ENCODE measurements at regions not wholly inside any gene's neighbourhood (a gene's known extent, or its start where the extent isn't known, plus 50 kb on each side); places are given as distances from the start of the nearest gene placed in this dataset.

GRCh38 chrX:5638572-5638971 is 590.1 kb downstream of the NLGN4X start:
- Histone ChIP-seq H3K79me2 (replicated peaks; ENCODE audit: insufficient read depth) (no peaks in the 10 kb centered on the region), H3K4me2 (no peak overlapping the region), H3K4me1 (ENCODE audit: insufficient read depth) (no peaks in the 10 kb centered on the region), H3K36me3 (ENCODE audit: insufficient read depth) (no peaks in the 10 kb centered on the region), H3K4me3 (no peak overlapping the region), H4K20me1 (replicated peaks; ENCODE audit: insufficient read depth) (no peaks in the 10 kb centered on the region), H3K9me2 (ENCODE audit: insufficient read depth) (no peaks in the 10 kb centered on the region), H3K27me3 (ENCODE audit: insufficient read depth) (no peaks in the 10 kb centered on the region), H2AFZ (no peak overlapping the region), H3F3A (replicated peaks; ENCODE audit: low read depth) (no peaks in the 10 kb centered on the region), H3K27ac (ENCODE audit: low read depth) (no peak overlapping the region)
- Mint-ChIP-seq H3K36me3 (ENCODE audit: low read depth) (no peaks in the 10 kb centered on the region; the same call in 2 of the 3 replicates), H3K4me3 (no peak overlapping the region), H3K9me3 (no peaks in the 10 kb centered on the region), H3K4me1 (peaks cover under 1% of the 10 kb centered on the region; the same call in 2 of the 3 replicates), H3K27me3 (ENCODE audit: insufficient read depth, low read depth, poor library complexity) (no peaks in the 10 kb centered on the region), H3K27ac (no peak overlapping the region)
- no peak for TF ChIP-seq CREB1 (CRISPR knock-in tag; IDR thresholded peaks at IDR 0.05; ENCODE audit: low read depth)
- no peak for TF ChIP-seq POLR2AphosphoS5 (IDR thresholded peaks at IDR 0.05; ENCODE audit: low read depth)
- no peak for TF ChIP-seq ETS1 (IDR thresholded peaks at IDR 0.05)
- TF ChIP-seq STAT1 (IDR thresholded peaks at IDR 0.05; ENCODE audit: unreplicated experiment), result no peak
- no peak for TF ChIP-seq EZH2 (IDR thresholded peaks at IDR 0.05; ENCODE audit: low read depth, unreplicated experiment)
- TF ChIP-seq JUNB (IDR thresholded peaks at IDR 0.05; ENCODE audit: unreplicated experiment), result no peak
- TF ChIP-seq REST (IDR thresholded peaks at IDR 0.05; ENCODE audit: unreplicated experiment), result no peak
- TF ChIP-seq ZNF114 (CRISPR knock-in tag; IDR thresholded peaks at IDR 0.05), result no peak
- TF ChIP-seq CTCF (conservative IDR thresholded peaks at IDR 0.05; ENCODE audit: low read depth in 2 of 2), result no peak
- ATAC-seq (no peak), DNase-seq (ENCODE audit: low spot score) (no peak)

- Histone ChIP-seq H3K27ac (ENCODE audit: low read depth) (no peak overlapping the region), H3K36me3 (ENCODE audit: insufficient read depth) (no peaks in the 10 kb centered on the region), H3F3A (replicated peaks; ENCODE audit: low read depth) (no peaks in the 10 kb centered on the region), H4K20me1 (replicated peaks; ENCODE audit: insufficient read depth) (no peaks in the 10 kb centered on the region), H3K79me2 (replicated peaks; ENCODE audit: insufficient read depth) (no peaks in the 10 kb centered on the region), H2AFZ (no peak overlapping the region), H3K9me2 (ENCODE audit: insufficient read depth) (no peaks in the 10 kb centered on the region), H3K4me1 (ENCODE audit: insufficient read depth) (no peaks in the 10 kb centered on the region), H3K4me3 (no peak overlapping the region), H3K27me3 (ENCODE audit: insufficient read depth) (no peaks in the 10 kb centered on the region), H3K4me2 (no peak overlapping the region)
- no peak for DNase-seq (ENCODE audit: low spot score)
- Mint-ChIP-seq H3K27me3 (ENCODE audit: insufficient read depth, low read depth, poor library complexity) (no peaks in the 10 kb centered on the region), H3K9me3 (no peaks in the 10 kb centered on the region), H3K4me1 (peaks cover 7% of the 10 kb centered on the region), H3K36me3 (ENCODE audit: low read depth) (no peaks in the 10 kb centered on the region), H3K27ac (no peak overlapping the region), H3K4me3 (no peak overlapping the region)
- ATAC-seq, result no peak
- TF ChIP-seq ETS1 (IDR thresholded peaks at IDR 0.05), result no peak
- no peak for TF ChIP-seq EZH2phosphoT487 (IDR thresholded peaks at IDR 0.05; ENCODE audit: unreplicated experiment)
Measured at GRCh38 chrX:5632887-5633286, 595.8 kb downstream of the NLGN4X start.
